GM21576 (cell line): ENCODE measurements at regions not wholly inside any gene's neighbourhood (a gene's known extent, or its start where the extent isn't known, plus 50 kb on each side); places are given as distances from the start of the nearest gene placed in this dataset.

Experiments
- ATAC-seq: cut with Tn5 transposase; IDR thresholded peaks from one replicate; pipeline ENCODE4 v1.9.1; 2021; ENCODE audit warnings: mild to moderate bottlenecking, moderate library complexity; ENCODE audit not compliant: unreplicated experiment

DNA sequence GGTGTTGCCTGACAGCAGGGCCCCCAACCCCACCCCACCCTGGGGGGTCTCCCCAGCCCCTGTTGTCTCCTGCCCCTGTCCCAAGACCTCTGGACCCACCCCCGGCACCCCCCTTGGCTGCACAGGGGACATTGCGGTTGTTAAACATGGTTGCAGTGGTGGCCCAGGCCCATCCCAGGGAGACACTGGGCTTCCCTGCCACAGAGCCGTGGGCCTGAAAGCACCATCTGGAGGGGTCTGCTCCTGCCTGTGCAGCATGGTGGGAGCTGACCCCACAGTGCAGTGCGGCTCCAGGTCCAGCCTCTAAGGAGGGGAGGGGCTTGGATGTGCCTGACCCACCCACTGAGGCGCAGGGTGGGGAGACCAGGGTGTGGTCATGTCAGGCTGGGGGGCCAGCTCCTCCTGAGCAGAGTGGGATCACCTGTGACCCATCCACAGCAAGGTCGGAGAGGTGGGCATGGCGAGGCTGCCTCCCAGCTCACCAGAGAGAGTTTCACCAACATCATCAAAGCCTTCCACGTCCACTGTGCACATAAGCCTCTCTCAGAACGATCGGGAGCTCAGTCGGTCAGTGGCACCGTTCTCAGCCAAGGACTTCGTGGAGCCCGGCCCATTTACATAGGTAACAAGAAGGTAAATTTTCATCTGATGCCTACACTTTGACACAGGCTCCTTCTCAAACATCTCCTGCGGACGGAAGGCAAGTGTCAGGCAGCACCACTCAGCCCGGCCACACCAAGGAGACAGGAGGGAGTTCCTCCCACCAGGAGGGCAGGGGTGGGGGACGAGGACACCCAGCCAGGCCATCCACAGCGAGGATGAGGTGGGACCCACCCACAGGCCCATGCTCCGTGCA is 201.1 kb downstream of the BRD1 start:
- ATAC-seq = no peak

DNA sequence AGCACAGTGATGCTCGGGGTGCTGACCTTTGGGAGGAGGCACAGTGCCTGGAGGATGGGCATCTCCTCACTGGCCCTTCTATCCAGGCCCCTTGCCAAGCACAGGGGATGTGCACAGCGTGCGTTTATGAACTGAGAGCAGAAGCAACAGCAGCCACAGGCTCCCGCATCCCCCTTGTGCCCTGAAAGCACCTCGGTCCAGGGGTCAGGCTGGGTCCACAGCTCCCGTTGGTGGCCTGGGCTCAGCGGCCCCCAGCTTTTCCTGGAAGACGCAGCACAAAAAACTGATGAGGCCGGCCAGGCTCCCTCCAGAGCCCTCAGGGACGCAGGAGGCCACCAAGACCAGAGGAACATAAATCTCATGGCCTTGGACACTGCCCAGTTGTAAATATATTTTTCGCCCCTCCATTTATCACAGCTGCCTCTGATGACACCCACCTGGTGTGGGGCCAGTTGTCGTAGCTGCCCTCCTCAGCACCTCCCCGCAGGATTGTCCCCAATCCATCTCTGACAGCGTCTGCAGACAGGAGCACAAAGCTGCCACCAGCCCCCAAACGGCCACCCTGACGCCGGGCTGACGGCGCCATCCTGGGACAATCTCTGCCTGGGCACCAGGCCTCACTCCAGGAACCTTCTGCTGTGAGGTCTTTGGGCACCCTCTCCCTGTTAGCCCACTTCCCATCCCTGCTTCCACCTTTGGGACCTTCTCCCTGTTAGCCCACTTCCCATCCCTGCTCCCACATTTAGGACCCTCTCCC is 203.1 kb downstream of the BRD1 start:
- ATAC-seq = no peak

GRCh38 chr22:49623715-49624114 is 204.0 kb downstream of the BRD1 start:
- ATAC-seq = no peak

- ATAC-seq = no peak
These were observed 204.5 kb downstream of the BRD1 start for GRCh38 chr22:49623176-49623575.

DNA sequence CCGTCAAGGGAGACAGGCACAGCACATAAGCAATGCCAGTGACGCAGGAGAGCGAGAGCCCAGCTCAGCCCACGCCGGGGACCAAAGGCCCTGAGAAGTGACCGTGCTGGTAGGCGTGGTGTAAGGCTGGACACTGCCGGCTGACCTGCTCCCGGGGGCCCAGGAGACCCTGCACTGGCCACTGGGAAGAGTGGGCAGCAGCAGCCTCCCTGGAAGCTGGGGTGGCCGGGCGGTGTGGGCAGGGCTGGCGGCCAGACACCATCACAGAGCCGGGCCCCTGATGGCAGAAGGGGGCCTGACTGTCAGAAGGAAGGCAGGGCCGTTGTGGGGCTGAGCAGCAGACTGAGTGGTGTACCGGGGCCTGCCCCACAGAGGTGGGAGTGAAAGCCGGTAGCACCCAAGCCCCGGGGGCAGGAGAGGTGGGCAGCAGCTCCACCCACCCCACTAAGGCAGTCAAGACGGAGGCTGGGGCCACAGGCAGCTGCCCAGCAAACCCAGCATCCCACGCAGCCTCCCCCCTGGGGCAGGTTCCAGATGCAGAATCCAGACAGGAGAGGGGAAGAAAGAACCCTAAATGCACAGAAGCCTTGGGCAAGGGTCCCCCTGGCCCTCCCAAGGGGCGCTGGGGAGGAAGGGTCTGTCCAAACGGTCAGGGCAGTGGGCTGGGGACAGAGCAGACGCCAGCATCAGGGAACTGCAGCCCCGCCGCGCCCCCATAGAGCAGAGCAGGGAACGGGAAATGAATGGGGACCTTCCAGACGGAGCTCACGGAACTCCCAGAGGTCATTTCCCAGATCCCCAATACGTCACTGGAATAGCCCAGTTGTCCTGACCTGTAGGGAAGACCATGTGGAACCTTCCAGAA is 205.2 kb downstream of the BRD1 start:
- ATAC-seq = no peak

- ATAC-seq = no peak
These were observed 206.0 kb downstream of the BRD1 start for GRCh38 chr22:49621601-49622210.

DNA sequence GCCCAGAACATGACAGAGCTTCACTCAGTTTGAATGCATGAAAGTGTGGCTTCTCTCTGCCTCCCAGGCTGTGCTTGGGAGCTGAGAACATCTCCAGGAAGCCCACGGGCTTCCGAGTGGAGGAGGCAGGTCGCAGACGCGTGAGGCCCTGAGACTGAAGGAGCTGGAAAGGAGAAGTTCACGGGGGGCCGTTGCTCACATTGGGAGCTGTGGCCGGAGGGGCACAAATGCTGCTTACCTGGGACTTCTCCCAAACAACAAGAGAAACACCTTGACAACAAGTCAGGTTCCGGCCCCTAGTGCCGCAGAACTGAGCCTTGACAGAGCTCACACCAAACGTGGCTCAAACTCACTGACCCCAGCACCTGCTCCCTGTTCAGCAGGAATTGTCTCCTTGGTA is 207.0 kb downstream of the BRD1 start:
- no peak for ATAC-seq

GRCh38 chr22:49620003-49620556 is 207.6 kb downstream of the BRD1 start:
- ATAC-seq = no peak

GRCh38 chr22:49619301-49619700 is 208.4 kb downstream of the BRD1 start:
- ATAC-seq = no peak

- ATAC-seq = no peak
These were observed 209.1 kb downstream of the BRD1 start for GRCh38 chr22:49618677-49618953.

DNA sequence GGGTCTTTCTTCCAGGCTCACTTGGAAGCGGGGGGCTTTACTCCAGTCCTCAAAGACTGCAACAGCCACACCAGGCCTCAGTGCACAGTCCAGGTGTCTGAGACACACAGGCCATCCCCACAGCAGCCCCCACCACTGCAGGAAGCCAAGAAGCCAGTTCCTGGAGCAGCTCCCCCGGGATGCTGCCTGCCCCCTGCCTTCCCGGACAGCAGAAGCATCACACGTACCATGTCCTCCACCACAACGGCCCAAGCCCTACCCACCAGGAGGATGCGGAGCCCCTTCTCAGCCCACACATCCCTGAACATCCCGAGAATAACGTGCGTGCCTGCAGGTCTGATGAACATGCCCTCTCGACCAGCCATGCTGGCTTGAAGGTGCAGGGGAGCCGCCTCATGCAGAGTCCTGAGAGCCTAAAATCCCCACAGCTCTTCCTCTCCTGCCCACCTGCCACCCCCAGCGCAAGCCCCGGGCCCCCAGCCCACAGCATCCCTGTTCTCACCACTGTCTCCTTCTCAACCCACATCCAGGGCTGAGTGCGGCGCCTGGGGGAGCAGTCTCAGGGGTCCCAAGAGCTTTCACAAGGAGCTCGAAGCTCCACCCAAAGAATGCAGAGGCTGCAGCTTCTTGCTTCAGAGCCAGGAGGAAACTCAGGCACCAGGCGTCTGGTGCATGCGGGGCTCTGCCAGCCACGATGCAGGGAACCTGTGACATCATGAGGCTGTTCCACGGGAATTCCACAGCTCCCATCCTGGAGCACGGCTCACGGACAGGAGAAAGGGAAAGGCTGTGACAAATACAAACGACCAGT is 209.6 kb downstream of the BRD1 start:
- ATAC-seq = no peak

DNA sequence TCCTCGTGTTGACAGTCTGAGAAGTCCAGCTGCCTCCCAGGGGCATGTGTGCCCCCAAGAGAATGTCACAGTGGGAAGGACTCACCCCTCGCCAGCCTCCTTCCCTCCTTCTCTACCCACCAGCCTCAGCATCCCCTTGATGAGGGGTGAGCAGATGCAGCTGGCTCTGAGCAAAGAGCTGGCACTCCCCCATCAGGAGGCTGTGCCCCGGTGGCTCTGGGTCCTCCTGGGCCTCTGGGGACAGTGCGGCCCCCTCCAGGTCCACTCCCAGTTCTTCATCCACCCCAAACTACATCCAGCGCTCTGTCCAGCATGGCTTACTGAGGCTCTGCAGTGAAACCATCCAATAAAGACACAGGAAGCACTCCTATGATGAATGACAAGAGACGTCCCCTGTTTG is 210.4 kb downstream of the BRD1 start:
- no peak for ATAC-seq

GRCh38 chr22:49616356-49617231 is 211.1 kb downstream of the BRD1 start:
- no peak for ATAC-seq

DNA sequence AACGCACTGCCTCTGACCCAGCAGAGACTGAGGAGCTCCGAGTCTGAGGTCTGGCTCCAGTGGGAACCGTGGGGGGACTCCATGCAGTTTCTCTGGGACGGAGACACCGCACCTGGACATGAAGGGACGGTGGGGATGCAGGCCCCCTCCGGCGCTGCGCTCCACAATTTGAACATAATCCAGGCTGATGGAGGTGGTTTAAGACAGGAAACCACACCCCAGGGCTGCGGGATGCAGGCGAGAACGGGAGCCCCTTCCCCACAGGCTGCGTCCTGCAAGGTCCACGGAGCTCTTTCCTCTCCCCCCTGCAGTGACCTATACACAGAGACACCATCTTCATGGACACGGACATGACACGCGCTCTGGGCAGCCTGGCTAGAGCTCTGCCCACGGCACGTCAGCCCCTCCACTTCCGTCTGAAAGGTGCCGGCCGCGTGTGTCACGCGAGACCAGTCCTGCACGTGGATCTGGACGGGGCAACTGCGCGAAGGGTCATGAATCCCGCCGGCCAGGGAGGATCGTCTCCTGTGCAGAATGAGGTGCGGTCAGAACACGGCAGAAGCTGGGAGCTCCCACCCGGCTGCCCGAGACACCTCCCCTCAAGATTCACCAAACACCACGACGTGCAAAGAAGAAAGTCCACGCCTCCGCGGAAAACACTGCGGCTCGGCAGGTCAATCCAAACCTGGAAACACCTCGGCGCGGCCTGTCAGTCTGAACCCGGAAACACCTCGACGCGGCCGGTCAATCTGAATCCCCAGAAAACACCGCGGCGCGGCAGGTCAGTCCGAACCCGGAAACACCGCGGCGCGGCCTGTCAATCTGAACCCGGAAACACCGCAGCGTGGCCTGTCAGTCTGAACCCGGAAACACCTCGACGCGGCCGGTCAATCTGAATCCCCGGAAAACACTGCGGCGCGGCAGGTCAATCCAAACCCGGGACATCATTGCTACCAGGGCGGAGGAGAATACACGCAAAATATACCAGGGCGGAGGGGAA is 212.4 kb downstream of the BRD1 start:
- no peak for ATAC-seq

DNA sequence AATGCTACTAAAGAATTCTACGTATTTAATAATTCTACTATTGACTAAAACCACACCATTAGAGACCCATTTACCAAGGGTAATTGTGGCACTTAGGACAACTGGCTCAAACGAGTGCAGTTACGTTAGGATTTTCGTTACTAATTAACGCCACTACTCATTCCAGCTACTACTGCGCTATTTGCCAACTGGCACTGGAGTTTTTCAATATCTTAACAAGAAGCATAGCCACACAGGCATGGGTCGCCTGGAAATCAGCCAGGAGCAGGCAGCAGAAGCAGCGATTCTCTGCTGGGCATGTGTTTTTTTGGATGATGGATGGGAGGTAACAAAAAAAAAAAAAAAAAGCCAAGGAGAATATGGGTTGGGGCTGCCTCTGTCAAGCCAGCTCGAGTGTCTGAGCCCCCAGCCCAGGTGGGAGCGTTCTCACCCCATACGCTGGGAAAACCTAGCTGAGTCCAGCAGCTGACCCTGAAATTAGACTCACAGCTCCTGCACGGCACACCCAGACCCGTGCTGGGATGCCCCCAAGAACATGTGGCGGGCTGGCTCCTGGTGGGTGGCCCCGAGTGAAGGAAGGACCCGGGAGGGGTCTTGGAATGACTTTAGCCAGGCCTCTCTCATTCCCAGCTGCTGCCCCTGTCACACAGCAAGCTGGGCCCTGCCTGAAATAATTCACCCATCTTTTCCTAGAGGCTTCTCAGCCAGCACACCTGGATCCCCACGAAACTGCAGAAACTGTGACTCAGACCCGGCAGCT is 214.0 kb downstream of the BRD1 start:
- ATAC-seq = no peak

DNA sequence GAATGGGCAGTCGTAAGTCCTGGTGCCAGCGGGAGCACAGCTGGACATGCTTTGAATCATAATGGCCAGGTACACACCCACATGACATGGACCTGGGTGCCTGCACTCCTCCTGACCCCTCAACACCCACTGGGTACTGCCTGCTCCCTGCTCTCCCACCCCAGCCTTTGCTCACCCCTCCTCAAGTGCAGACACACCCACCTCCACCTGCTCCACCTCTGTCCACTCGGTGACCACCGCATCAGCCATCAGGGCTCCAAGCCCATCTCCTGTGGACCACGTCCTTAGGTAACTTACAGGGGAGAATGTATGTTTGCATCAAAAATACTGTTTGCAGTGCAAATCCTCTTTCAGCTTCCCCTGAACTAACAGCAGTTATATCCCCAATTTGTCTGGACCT is 214.6 kb downstream of the BRD1 start:
- ATAC-seq = no peak

GRCh38 chr22:49609207-49609876 is 218.3 kb downstream of the BRD1 start:
- no peak for ATAC-seq
